Lower lobe of right lung (tissue), 2 donors: ENCODE measurements at regions not wholly inside any gene's neighbourhood (a gene's known extent, or its start where the extent isn't known, plus 50 kb on each side); places are given as distances from the start of the nearest gene placed in this dataset.
"Not testable (repeated sequence)": the region's sequence is repeated elsewhere in the genome, so short reads cannot be mapped to it uniquely, and the experiment has no call there.

ENCODE experiments used
- ATAC-seq, 2 donors: fragments of 200-7000 bp; cut with Tn5 transposase; one replicate each; pipeline ENCODE4 v1.9.1; 2020 to 2022; ENCODE audit warnings: mild to moderate bottlenecking in 2 of 2, moderate library complexity in 2 of 2
- DNase-seq: peaks from one replicate; pipeline ENCODE4 v3.0.0-alpha.2; 2020
- H3K27ac ChIP-seq: fragments of 200-600 bp; one replicate; pipeline ENCODE4 v1.8.0; 2022
- H3K27me3 ChIP-seq: fragments of 200-600 bp; one replicate; pipeline ENCODE4 v1.8.0; 2022; ENCODE audit warnings: low read depth
- H3K36me3 ChIP-seq: fragments of 200-600 bp; one replicate; pipeline ENCODE4 v1.8.0; 2022; ENCODE audit warnings: mild to moderate bottlenecking
- H3K4me1 ChIP-seq: fragments of 200-600 bp; one replicate; pipeline ENCODE4 v1.8.0; 2022
- H3K4me3 ChIP-seq: fragments of 200-600 bp; one replicate; pipeline ENCODE4 v1.8.0; 2022; ENCODE audit warnings: mild to moderate bottlenecking
- H3K9me3 ChIP-seq: fragments of 200-600 bp; one replicate; pipeline ENCODE4 v1.8.0; 2022
- intact Hi-C: fragments of 100-400 bp; cut with DNase I; formaldehyde crosslinking; loops from one replicate; pipeline ENCODE4 v1.11.0; 2022
- TF ChIP-seq, protein P1 (sequence below): fragments of 200-600 bp; IDR thresholded peaks from one replicate; pipeline ENCODE4 v1.8.0; 2022; ENCODE audit warnings: antibody characterized with exemption, mild to moderate bottlenecking
- donor health status: DM: no; HTN: yes; CAD: no; lungs with severe emphysema.

DNA sequence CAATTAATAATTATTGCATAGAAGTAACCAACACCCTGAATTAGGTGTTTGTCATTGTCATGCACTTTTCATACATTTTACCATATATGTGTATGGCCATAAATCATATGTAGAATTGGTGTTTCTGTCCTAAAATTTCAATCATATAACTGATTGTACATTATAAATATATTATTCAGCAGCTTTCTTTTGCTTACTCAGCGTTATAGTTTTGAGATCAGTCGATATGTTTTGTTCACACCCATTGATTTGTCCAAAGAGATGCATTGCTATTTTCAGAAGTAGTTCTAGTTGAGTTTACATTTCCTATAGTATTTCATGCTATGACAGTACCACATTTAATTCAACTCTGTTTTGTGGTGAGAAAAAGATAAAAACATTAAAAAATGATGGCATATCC lies 50.5 kb upstream of the PARP4 start:
- Histone ChIP-seq H3K36me3 (no peaks in the 10 kb centered on the region), H3K9me3 (no peaks in the 10 kb centered on the region), H3K4me1 (no peaks in the 10 kb centered on the region), H3K4me3 (no peak overlapping the region), H3K27ac (no peak overlapping the region), H3K27me3 (no peaks in the 10 kb centered on the region)
- DNase-seq (no peak), ATAC-seq (no peak)
- TF ChIP-seq, protein P1, sequence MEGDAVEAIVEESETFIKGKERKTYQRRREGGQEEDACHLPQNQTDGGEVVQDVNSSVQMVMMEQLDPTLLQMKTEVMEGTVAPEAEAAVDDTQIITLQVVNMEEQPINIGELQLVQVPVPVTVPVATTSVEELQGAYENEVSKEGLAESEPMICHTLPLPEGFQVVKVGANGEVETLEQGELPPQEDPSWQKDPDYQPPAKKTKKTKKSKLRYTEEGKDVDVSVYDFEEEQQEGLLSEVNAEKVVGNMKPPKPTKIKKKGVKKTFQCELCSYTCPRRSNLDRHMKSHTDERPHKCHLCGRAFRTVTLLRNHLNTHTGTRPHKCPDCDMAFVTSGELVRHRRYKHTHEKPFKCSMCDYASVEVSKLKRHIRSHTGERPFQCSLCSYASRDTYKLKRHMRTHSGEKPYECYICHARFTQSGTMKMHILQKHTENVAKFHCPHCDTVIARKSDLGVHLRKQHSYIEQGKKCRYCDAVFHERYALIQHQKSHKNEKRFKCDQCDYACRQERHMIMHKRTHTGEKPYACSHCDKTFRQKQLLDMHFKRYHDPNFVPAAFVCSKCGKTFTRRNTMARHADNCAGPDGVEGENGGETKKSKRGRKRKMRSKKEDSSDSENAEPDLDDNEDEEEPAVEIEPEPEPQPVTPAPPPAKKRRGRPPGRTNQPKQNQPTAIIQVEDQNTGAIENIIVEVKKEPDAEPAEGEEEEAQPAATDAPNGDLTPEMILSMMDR = no peak
- intact Hi-C loops = no loop called here

DNA sequence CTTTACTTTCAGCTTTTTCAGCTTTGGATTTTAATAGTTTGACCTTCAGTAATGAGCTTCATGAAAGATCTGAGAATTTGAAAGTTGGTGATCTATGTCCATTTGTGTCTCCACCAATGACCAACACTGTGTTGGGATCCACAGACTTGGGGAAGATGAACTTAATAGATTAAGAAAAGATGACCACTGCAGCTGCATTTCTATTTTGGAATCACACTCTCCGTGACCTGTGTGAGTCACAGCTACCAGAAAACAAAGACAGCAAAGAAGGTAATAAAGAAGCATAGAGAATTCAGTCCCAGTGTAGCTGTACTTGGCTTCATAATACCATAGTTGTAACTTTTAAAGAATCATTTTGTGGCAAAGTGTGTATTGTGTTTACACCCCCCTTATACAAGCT lies 51.4 kb upstream of the PARP4 start:
- ATAC-seq, intact Hi-C loops, H3K4me3 ChIP-seq, DNase-seq, H3K4me1 ChIP-seq, H3K36me3 ChIP-seq, H3K27ac ChIP-seq, H3K27me3 ChIP-seq, H3K9me3 ChIP-seq: not testable (repeated sequence)

DNA sequence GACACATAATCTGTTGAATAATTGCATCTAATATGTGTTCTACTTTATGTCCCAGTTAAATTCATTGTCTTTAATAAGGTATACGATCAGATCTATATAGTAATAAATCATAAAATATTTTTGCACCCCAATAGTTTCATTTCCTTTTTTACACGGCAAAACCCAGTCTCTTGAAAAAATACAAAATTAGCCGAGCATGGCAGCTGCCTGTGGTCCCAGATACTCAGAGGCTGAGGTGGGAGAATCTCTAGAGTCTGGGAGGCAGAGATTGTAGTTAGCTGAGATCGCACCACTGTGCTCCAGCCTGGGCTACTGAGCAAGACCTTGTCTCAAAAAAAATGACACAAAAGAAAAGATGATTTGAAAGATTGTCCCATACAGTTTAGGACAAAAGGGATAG lies 52.3 kb upstream of the PARP4 start:
- Histone ChIP-seq H3K27ac (no peak overlapping the region), H3K36me3 (no peaks in the 10 kb centered on the region), H3K9me3 (no peaks in the 10 kb centered on the region), H3K27me3 (no peaks in the 10 kb centered on the region), H3K4me1 (no peaks in the 10 kb centered on the region), H3K4me3 (no peak overlapping the region)
- ATAC-seq = no peak
- intact Hi-C loops = no loop called here
- DNase-seq = no peak
- TF ChIP-seq, protein P1 = no peak

DNA sequence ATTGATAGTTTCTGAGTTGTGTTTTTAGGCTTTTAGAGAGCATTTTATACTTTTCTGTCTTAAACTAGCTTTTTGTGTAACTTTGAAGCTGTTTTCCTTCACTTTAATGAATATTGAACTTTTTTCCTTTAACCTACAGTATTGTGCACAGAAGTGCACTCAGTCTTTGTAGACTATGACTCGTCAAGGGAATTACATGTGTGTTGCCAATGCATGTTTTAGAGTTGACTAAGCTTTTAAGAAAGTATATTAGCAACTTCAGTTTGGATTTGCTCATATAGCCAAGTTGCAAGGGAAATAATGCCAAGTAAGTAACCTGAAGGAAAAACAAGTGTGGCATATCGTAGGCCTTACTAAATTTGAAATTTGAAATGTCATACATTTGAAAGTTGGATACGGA lies 55.0 kb upstream of the PARP4 start:
- ATAC-seq, H3K27ac ChIP-seq, H3K4me3 ChIP-seq, DNase-seq, H3K36me3 ChIP-seq, H3K27me3 ChIP-seq, intact Hi-C loops, H3K9me3 ChIP-seq, H3K4me1 ChIP-seq: not testable (repeated sequence)

DNA sequence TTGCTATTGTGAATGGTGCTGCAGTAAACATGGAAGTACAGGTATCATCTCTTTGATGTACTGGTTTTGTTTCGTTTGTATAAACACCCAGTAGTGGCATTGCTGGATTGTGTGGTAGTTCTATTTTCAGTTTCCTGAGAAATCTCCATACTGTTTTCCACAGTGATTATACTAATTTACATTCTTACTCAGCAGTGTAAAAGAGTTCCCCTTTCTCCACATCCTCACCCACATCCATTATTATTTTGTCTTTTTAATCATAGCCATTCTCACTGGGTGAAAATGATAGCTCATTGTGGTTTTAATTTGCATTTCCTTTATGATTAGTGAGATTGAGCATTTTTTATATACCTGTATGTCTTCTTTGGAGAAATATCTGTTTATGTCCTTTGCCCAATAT lies 62.3 kb upstream of the PARP4 start:
- DNase-seq (no peak), ATAC-seq (no peak)
- H3K27ac ChIP-seq = no peak overlapping the region
- no peaks in the 10 kb centered on the region for H3K4me1 ChIP-seq
- H3K9me3 ChIP-seq = no peaks in the 10 kb centered on the region
- no peaks in the 10 kb centered on the region for H3K36me3 ChIP-seq
- intact Hi-C loops = no loop called here
- H3K4me3 ChIP-seq = no peak overlapping the region
- TF ChIP-seq, protein P1 = no peak
- H3K27me3 ChIP-seq = no peaks in the 10 kb centered on the region

DNA sequence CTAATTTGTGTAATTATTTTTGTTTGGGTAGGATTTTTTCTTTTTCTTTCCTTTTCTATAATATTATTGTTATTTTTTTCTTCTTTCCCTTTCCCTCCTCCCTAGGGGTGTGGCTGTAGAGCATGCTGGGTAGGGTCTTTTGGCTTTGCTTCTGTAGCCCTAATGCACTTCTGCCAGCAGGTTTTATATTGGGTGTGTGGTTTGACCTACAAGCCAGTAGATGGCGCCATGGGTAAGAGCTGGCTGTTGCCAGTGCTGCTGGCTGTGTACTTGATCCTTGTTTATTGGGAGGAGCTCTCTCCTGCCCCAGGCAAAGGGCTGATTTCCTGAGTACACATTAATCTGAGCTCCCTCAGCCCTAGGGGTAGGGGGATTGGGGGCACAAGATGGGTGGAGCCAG lies 67.7 kb upstream of the PARP4 start:
- DNase-seq, H3K36me3 ChIP-seq, H3K27ac ChIP-seq, H3K9me3 ChIP-seq, intact Hi-C loops, H3K27me3 ChIP-seq, ATAC-seq, H3K4me1 ChIP-seq, H3K4me3 ChIP-seq: not testable (repeated sequence)
- TF ChIP-seq, protein P1 = peak; percentile 58

DNA sequence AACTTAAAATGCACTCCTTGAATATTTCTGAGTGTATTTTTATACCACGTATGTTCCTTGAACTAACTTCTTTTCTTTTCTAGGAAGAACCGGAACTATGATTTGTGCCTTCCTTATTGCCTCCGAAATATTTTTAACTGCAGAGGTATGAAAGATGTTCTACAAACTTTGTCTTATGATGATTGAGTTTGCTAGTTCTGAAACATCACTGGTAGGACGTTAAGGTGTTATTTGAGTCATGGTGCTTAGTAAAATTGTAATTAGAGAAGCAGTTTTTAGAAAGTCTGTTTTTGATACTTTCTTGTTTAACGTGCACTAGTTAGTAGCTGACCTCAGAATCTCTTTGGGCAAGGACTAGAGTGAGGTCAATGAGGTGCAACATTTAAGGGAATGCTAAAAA lies 69.0 kb upstream of the PARP4 start:
- H3K36me3 ChIP-seq, intact Hi-C loops, ATAC-seq, DNase-seq, H3K4me1 ChIP-seq, H3K27me3 ChIP-seq, H3K9me3 ChIP-seq, H3K27ac ChIP-seq, H3K4me3 ChIP-seq: not testable (repeated sequence)

DNA sequence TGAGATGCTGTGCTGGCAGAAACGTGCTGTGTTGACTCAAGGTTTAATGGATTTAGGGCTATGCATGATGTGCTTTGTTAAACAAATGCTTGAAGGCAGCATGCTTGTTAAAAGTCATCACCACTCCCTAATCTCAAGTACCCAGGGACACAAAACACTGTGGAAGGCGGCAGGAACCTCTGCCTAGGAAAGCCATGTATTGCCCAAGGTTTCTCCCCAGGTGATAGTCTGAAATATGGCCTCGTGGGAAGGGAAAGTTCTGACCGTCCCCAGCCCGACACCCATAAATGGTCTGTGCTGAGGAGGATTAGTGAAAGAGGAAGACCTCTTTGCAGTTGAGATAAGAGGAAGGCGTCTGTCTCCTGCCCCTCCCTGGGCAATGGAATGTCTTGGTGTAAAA lies 79.1 kb upstream of the PARP4 start:
- intact Hi-C loops = not testable (repeated sequence)

DNA sequence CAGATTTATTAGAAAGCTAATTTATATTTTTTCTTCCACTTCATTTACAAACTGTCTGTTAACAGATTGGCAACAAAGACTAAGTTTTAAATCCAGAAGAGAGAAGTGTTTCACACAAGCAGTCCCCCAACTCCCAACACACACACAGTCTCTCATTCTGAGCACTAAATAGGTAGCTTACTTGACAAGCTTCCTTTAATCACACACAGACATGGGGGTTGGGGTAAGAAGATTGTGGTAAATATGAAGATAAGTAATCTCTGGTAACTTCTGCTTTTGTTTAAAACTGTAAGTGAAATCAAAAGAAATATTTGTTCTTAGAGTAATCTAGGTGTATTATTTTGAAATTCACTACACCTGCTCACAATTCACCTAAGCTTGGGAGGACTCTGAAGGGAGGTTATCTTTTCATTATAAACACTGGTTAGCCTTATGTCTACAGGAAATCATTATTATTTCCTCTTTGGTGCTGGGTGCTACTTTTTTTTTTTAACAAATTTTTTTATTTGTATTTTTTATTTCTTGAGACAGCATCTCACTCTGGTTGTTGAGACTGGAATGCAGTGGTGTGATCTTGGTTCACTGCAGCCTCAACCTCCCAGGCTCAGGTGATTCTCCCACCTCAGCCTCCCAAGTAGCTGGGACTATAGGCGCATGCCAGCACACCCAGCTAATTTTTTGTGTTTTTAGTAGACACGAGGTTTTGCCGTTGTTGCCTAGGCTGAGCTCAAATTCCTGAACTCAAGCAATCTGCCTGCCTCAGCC lies 82.1 kb upstream of the ATP12A start:
- ATAC-seq, H3K27me3 ChIP-seq, intact Hi-C loops, H3K4me1 ChIP-seq, H3K4me3 ChIP-seq, H3K36me3 ChIP-seq, DNase-seq, H3K27ac ChIP-seq, H3K9me3 ChIP-seq: not testable (repeated sequence)

More for the DNA sequence above, 79.1 kb upstream of the PARP4 start:
- H3K27ac ChIP-seq, H3K4me1 ChIP-seq, ATAC-seq, DNase-seq, H3K36me3 ChIP-seq, H3K4me3 ChIP-seq, H3K27me3 ChIP-seq, H3K9me3 ChIP-seq: not testable (repeated sequence)

DNA sequence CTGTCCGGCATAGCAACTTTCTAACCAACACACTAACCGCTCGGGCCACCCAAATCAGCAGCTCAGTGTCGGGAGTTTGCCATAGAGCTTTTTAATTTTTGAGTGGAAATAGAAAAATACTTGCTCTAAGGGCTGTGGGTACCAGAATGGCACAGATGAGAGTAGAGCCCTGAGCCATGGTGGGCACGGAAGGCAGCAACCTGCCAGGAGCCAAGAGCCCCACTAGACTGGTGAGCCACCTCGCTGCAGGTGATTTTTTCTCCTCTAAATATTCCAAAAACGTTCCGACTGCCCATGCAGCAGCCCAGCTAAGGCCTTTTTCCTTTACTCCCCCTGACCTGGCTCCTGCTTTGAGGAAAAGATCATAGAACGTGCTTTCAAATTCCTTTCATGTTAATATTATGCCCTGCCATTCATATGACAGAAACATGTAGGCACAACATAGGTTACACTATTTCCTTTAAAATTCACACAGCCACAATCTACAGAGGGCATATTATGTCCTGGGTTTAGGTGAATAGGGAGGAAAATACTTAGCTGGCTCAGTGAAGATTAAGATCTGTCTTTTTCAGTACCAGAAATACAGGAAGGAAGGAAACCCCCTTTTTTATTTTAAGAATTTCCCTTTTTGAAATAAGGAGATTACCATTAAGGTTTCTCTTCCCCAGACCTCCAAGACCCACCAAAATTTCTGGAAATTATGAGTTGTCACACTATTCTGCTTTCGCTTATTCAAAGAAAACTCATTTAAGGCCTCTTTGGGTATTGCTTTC lies 81.0 kb upstream of the ATP12A start:
- H3K4me3 ChIP-seq, ATAC-seq, H3K4me1 ChIP-seq, H3K9me3 ChIP-seq, H3K27me3 ChIP-seq, H3K27ac ChIP-seq, DNase-seq, intact Hi-C loops, H3K36me3 ChIP-seq: not testable (repeated sequence)
